RWPE2 (cell line): ENCODE measurements at regions not wholly inside any gene's neighbourhood (a gene's known extent, or its start where the extent isn't known, plus 50 kb on each side); places are given as distances from the start of the nearest gene placed in this dataset.

Experiments used
- ATAC-seq: fragments of 200-7000 bp; cut with Tn5 transposase; 3 replicates; pipeline ENCODE4 v1.9.1; 2021; ENCODE audit warnings: low read depth
- DNase-seq: peaks from one replicate; pipeline ENCODE4 v3.0.0-alpha.2; 2020; ENCODE audit warnings: low spot score
- H3K27ac ChIP-seq: fragments of 450-650 bp; 2 replicates; pipeline ENCODE4 v1.5.1; 2017; ENCODE audit warnings: mild to moderate bottlenecking; ENCODE audit not compliant: poor library complexity, severe bottlenecking
- H3K27me3 ChIP-seq: fragments of 250-450 bp; sonication (Bioruptor Pico); 2 replicates; pipeline ENCODE4 v1.5.1; 2021; ENCODE audit warnings: mild to moderate bottlenecking, moderate library complexity; ENCODE audit not compliant: insufficient read depth, poor library complexity, severe bottlenecking
- H3K36me3 ChIP-seq: fragments of 250-450 bp; sonication (Bioruptor Pico); 2 replicates; pipeline ENCODE4 v1.5.1; 2020; ENCODE audit warnings: low read depth, mild to moderate bottlenecking, moderate library complexity
- H3K4me1 ChIP-seq: fragments of 250-450 bp; sonication (Bioruptor Pico); 2 replicates; pipeline ENCODE4 v1.5.1; 2021; ENCODE audit warnings: mild to moderate bottlenecking, moderate library complexity; ENCODE audit not compliant: insufficient read depth, poor library complexity, severe bottlenecking
- H3K4me3 ChIP-seq: fragments of 250-450 bp; sonication (Bioruptor Pico); 2 replicates; pipeline ENCODE4 v1.5.1; 2021; ENCODE audit warnings: mild to moderate bottlenecking, moderate library complexity; ENCODE audit not compliant: severe bottlenecking
- H3K9me3 ChIP-seq: fragments of 250-450 bp; sonication (Bioruptor Pico); 2 replicates; pipeline ENCODE4 v1.5.1; 2021; ENCODE audit warnings: mild to moderate bottlenecking, moderate library complexity; ENCODE audit not compliant: severe bottlenecking
- CTCF ChIP-seq: fragments of 450-650 bp; IDR thresholded peaks from one replicate; pipeline ENCODE4 v1.5.1; 2017; ENCODE audit warnings: mild to moderate bottlenecking, moderate library complexity; ENCODE audit not compliant: poor library complexity, severe bottlenecking

DNA sequence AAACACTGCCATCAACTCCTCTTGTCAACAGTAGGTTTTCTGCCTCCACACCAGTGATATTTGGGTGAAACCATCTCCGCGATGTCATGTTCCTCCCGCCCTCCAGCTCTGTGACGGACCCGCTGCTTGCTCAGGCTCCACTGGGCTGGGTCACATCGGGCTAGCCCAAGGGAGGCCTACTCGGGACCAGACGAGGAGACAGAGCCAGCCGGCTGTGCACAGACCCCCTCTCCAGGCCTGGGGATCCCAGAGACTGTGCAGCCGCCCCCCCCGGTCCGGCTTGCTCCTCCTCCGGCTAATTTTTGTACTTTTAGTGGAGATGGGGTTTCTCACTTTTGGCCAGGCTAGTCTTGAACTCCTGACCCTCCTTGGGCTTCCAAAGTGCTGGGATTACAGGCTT is 202.4 kb upstream of the PRDM9 start:
- no peak for ATAC-seq
- TF ChIP-seq CTCF = no peak
- no peak for DNase-seq
- H3K4me1 ChIP-seq = no peaks in the 10 kb centered on the region
- H3K4me3 ChIP-seq = no peak overlapping the region
- no peaks in the 10 kb centered on the region for H3K27me3 ChIP-seq
- H3K9me3 ChIP-seq = no peaks in the 10 kb centered on the region
- H3K27ac ChIP-seq = no peak overlapping the region
- no peaks in the 10 kb centered on the region for H3K36me3 ChIP-seq

DNA sequence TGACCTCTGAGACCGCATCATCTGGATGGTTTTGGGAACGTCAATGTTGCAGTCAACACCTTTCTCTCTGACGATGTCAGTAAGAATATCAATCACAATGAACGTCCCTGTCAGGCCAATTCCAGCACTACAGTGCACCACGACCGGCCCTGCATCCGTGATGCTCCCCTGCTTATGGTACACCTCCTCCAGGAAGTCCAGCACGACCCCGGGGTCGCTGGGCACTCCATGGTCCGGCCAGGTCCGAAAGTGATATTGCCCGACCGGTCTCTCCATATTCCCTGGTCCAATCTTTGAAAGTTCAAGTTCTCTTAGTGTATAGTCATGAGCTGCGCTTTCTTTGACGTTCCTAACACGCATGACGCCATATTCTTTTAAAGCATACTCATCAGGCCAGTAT is 203.6 kb upstream of the PRDM9 start:
- ATAC-seq (no peak), DNase-seq (no peak)
- H3K9me3 ChIP-seq = no peaks in the 10 kb centered on the region
- H3K27ac ChIP-seq = no peak overlapping the region
- no peak for TF ChIP-seq CTCF
- H3K27me3 ChIP-seq = no peaks in the 10 kb centered on the region
- no peaks in the 10 kb centered on the region for H3K4me1 ChIP-seq
- no peaks in the 10 kb centered on the region for H3K36me3 ChIP-seq
- H3K4me3 ChIP-seq = no peak overlapping the region

DNA sequence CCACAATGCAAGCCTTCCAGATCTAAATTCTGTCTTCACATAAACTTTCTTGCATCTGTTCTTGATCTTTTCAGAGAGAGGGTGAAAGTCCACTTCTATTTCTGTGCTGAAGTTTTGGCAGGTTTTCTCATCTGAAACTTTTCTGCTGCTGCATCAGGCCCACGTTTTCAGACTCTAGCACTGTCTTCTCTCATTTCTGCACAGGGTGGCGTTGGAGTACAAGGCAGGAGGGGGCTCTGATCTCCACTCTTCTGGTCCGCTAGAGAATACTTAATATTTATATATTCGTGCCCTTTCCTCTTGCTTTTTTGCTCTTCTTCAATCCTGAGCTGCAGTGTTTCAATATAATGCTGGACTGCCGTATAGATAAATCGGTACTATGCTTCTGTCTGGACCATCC is 204.0 kb upstream of the PRDM9 start:
- H3K27ac ChIP-seq = no peak overlapping the region
- no peak for ATAC-seq

DNA sequence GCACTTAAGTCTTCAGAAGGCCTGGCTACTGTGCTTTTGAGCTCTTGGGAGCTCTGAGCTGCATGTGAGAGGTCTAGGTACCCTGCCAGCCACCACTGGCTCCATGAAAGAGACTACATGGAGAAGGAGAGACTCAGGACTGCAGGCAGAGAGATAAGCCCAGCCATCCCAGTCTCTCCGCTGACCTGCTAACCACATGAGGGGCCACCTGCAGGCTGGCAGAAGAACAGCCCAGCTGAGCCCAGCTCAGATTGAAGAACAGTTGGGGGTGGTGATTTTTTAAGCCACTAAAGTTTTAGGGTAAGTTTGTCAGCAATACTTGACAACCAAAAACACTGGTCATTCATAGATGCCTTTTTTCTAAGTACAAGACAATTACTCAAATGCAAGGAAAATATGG is 205.0 kb upstream of the PRDM9 start:
- Histone ChIP-seq H3K27me3 (no peaks in the 10 kb centered on the region), H3K4me1 (no peaks in the 10 kb centered on the region), H3K27ac (no peak overlapping the region), H3K4me3 (no peak overlapping the region), H3K9me3 (no peaks in the 10 kb centered on the region), H3K36me3 (no peaks in the 10 kb centered on the region)
- ATAC-seq (no peak), DNase-seq (no peak)
- no peak for TF ChIP-seq CTCF

More for the DNA sequence above, 204.0 kb upstream of the PRDM9 start:
- DNase-seq = no peak
- Histone ChIP-seq H3K4me1 (no peaks in the 10 kb centered on the region), H3K4me3 (no peak overlapping the region), H3K36me3 (no peaks in the 10 kb centered on the region), H3K9me3 (no peaks in the 10 kb centered on the region), H3K27me3 (no peaks in the 10 kb centered on the region)
- TF ChIP-seq CTCF = peak; percentile 8

GRCh38 chr5:23289162-23289561 is 218.2 kb upstream of the PRDM9 start:
- H3K4me1 ChIP-seq = peaks cover 32% of the 10 kb centered on the region
- peak; percentile 83 for ATAC-seq
- H3K36me3 ChIP-seq = no peaks in the 10 kb centered on the region
- no peaks in the 10 kb centered on the region for H3K9me3 ChIP-seq
- no peak overlapping the region for H3K4me3 ChIP-seq
- no peak for TF ChIP-seq CTCF
- peak overlapping the region; percentile 33 for H3K27ac ChIP-seq
- H3K27me3 ChIP-seq = no peaks in the 10 kb centered on the region
- DNase-seq = no peak
